ENCODE measurements at regions not wholly inside any gene's neighbourhood (a gene's known extent, or its start where the extent isn't known, plus 50 kb on each side); places are given as distances from the start of the nearest gene placed in this dataset.

- intact Hi-C loops (cut with DNase I) = no loop called here
- DNase-seq = no peak
Measured at GRCh38 chr3:18010001-18010400, 267.6 kb upstream of the TBC1D5 start.

- DNase-seq = no peak
- intact Hi-C loops (cut with DNase I) = no loop called here
Measured at GRCh38 chr3:18008706-18009368, 266.4 kb upstream of the TBC1D5 start.

- intact Hi-C loops (cut with DNase I) = no loop called here
- no peak for DNase-seq
Measured at GRCh38 chr3:18007980-18008379, 265.5 kb upstream of the TBC1D5 start.

DNA sequence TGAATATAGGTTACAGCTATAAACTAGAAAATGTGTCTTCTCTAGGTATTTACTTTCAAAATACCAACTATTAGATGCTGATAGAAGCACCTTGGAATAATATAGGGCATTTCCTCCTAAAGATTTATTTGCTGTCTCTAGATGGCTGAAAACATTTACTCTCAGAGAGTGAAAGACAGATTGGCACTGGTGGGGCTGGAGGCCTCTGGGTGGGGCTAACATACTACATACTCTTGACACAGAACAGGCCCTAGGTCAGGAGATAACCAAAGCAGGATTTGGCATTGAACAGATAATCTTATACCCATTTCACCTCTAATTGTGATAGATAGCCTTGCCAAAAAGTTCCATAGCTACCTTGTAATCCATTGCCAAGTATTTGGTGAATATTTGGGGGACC, 253.3 kb upstream of the TBC1D5 start:
- intact Hi-C loops (cut with DNase I) = no loop called here
- no peak for DNase-seq

GRCh38 chr3:17994167-17994566, 251.7 kb upstream of the TBC1D5 start:
- intact Hi-C loops (cut with DNase I) = no loop called here
- no peak for DNase-seq

DNA sequence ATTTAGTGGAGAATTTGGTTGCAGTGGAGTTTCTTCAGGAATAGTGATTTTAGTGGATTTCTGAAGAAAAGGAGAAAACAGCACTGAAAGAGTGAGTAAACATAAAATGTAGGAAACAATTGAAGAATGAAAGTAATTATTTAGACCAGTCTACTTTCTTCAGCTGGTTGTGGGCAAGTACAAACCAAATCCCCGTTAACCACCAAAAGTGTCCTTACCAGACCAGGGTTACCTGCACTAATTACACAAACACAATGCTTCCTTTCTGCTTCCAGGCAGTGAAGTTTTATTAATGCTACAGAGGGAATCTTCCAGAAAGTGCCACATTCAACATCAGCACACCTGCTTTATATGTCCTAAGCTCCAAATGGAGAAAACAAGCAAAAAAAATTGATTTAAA, 248.0 kb upstream of the TBC1D5 start:
- no peak for DNase-seq
- intact Hi-C loops (cut with DNase I) = no loop called here

DNA sequence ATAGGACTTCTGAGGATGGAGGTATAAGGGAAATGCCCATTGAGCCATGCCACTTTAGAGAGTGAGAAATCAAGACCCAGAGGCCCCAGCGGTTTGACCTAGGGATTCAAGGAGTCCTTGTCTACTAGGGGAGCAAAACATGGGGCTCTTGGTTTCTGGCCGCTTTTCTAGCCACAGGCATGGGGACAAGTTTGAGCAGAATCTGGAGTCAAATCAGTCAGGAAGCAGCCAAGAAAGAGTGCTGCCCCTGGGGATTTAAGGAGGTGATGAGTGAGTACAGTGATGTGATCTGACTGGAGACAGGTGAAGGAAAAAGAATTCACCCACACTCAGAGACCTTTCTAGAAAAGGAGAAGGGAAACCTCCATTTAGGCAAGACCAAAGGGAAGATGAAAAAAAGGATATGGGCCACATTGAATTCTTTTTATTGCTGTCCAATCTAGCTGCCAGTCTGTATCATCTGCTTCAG, 244.0 kb upstream of the TBC1D5 start:
- intact Hi-C loops (cut with DNase I) = no loop called here
- no peak for DNase-seq

- DNase-seq = no peak
- intact Hi-C loops (cut with DNase I) = no loop called here
Measured at GRCh38 chr3:17985658-17986347, 243.4 kb upstream of the TBC1D5 start.

DNA sequence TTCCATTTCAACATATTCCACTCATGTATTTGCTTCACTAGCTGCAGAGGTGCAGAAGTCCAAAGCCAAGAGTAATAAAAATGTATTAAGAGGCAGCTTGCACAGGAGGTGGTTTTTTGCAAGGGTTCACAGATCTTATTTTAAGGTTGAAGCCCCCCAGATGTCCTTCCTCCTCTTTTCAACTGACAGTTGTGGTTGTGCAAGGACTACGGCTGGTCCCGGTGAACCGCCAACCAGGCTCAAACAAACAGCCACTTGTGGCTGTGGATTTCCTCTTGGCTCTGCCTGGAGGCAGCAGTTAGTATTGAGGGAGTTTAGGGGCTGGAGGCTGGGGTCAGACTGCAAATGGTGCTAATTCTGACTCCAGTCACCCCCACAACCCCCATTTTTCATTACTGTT, 240.7 kb upstream of the TBC1D5 start:
- intact Hi-C loops (cut with DNase I) = no loop called here
- DNase-seq = no peak

DNA sequence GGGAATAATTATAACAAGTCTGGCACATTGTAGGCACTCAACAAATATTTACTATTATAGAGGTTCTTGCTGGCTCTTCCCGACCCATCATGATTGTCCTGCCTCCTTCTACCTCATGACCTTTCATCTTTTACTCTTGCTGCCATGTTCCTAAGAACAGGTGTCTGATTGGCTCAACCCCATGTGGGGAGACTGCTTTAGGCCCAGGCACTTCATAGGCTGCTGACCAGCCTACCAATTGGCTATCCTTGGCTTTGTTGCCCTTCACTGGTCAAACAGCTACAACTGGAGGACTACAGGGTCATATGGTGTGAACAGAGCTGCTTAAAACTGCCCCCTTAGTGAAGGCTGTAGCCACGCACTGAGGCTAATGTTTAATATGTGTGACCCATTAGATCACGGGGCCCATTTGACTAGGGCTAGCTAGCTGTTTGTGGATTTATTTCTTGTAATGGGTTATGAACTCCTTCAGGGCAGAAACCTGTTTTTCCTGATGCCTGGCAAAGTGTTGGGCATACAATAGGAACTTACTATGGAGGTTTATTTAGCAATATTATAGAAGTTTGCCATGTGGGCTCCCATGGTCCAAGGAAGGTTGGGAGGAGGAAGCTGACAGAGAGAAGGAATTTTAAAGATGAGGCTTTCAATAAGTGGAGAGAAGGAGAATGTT, 239.9 kb upstream of the TBC1D5 start:
- intact Hi-C loops (cut with DNase I) = no loop called here
- no peak for DNase-seq

DNA sequence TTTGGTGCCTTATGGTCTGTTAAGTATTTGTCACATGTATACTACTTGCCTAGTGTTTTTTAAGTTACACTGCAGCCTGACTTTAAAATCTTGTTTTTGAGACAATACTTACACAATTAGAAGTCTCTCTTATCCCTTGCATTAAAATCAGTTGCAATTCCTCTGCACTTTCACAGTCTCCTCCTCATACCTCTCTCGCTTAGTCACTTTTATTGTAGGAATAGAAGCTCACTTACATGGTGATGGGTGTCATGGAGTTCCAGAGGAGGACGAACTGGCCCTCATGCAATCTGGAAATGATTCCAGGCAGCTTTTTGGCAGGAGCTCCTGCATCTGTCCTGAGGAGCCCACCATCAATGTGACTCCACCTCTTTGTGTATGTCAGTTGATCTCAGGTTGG, 238.4 kb upstream of the TBC1D5 start:
- no peak for DNase-seq
- intact Hi-C loops (cut with DNase I) = no loop called here

GRCh38 chr3:17979911-17980310, 237.5 kb upstream of the TBC1D5 start:
- no peak for DNase-seq
- intact Hi-C loops (cut with DNase I) = loop anchor here (5.0 kb wide), 1 partner anchor 718 kb away; no protein-coding TSS in a partner anchor

DNA sequence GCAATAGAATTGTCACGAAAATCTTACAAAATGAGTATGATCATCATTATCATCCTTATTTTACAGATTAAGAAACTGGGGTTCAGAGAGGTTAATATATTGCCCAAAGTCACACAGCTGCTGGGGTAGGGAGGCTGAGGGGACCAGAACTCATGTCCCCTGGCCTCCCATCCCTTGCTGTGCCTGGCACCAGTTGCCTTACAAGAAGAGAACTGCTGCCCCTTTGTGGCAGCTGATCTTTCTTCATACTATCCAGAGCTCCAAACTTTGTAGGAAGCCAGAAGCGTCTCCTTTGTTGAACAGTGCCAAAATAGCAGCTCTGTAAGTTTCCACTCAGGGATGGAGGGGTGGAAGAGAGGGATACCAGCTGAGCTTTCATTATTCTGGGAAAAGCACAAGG, 236.8 kb upstream of the TBC1D5 start:
- intact Hi-C loops (cut with DNase I) = loop anchor here (5.0 kb wide), 1 partner anchor 717 kb away; no protein-coding TSS in a partner anchor
- DNase-seq = peak in 7 of 10 donors; percentile 13 to 87 (median 34)

DNA sequence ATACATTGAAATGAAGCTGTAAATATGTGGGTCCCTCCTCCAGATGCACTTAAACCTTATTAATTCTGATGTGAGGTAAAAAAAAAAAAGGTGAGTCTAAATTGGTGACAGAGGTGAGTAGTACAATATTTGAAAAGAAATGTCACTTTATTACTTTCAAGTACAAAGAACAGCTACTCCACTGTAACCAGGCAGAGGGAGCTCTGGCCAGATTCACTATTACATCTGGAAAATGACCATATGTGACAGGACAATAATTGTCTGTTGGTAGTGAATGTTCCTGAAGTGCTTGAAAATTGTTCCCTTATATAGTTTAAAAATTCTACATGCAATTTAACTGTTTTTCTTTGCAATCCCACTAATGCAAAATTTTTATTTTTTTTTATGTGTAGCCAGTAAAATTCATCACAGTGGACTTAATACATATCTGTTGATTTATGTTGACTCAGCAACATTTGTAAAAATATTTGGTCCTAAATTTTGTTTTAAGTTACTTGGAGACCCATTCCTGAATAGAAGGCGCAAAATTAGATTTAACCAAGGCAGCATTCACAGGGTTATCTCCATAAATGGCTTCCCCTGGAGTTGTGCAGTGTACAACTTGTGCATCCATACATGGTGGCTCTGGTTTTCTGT, 231.9 kb upstream of the TBC1D5 start:
- no peak for DNase-seq
- intact Hi-C loops (cut with DNase I) = no loop called here

- no peak for DNase-seq
- intact Hi-C loops (cut with DNase I) = no loop called here
Measured at GRCh38 chr3:17972959-17973906, 230.8 kb upstream of the TBC1D5 start.

GRCh38 chr3:17972476-17972875, 230.0 kb upstream of the TBC1D5 start:
- no peak for DNase-seq
- intact Hi-C loops (cut with DNase I) = no loop called here

GRCh38 chr3:17972030-17972429, 229.6 kb upstream of the TBC1D5 start:
- intact Hi-C loops (cut with DNase I) = no loop called here
- DNase-seq = no peak

- no peak for DNase-seq
- intact Hi-C loops (cut with DNase I) = no loop called here
Measured at GRCh38 chr3:17969985-17970568, 227.6 kb upstream of the TBC1D5 start.

DNA sequence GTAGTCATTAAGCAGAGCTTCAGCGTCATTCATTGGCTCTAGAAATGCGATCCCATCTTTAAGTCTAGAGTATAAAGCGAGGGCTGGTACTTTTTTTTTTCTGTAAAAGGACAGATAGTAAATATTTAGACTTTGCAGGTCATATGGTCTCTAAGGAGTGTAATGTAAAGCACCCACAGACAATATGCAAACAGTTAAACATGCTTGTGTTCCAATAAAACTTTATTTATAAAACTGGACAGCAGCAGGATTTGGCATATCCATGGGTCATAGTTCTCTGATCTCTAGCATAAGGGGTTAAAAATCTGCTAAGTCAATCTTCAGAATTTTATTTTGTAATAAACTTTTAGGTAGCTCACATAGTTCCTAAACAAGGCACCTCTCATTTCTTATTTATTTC, 226.8 kb upstream of the TBC1D5 start:
- DNase-seq = no peak
- intact Hi-C loops (cut with DNase I) = no loop called here

Data from posterior cingulate gyrus (tissue), 11 donors.